Large intestine (tissue), 3 donors: ENCODE measurements at regions not wholly inside any gene's neighbourhood (a gene's known extent, or its start where the extent isn't known, plus 50 kb on each side); places are given as distances from the start of the nearest gene placed in this dataset.
A peak's percentile ranks its signal among the peaks of the same experiment; 100 is the strongest.
"Not testable (repeated sequence)": the region's sequence is repeated elsewhere in the genome, so short reads cannot be mapped to it uniquely, and the experiment has no call there.

Source experiments
- DNase-seq, 2 donors: peaks; one replicate each; pipeline versions ENCODE4 v3.0.0 to v3.0.0-alpha.2; 2013
- H3K27ac ChIP-seq: one replicate; pipeline ENCODE4 v1.5.1; 2013; ENCODE audit warnings: low read length
- H3K27me3 ChIP-seq: 2 replicates; pipeline ENCODE4 v1.6.1; 2013; ENCODE audit warnings: low read length; ENCODE audit not compliant: control insufficient read depth, insufficient read depth
- H3K36me3 ChIP-seq: 2 replicates; pipeline ENCODE4 v1.6.1; 2013; ENCODE audit warnings: low read length; ENCODE audit not compliant: control insufficient read depth, insufficient read depth
- H3K4me1 ChIP-seq: one replicate; pipeline ENCODE4 v1.6.1; 2013; ENCODE audit warnings: low read length; ENCODE audit not compliant: control insufficient read depth, insufficient read depth
- H3K4me3 ChIP-seq: one replicate; pipeline ENCODE4 v1.5.1; 2013; ENCODE audit warnings: low read length
- H3K9me3 ChIP-seq: one replicate; pipeline ENCODE4 v1.6.1; 2013; ENCODE audit warnings: mild to moderate bottlenecking, low read depth, low read length, moderate library complexity; ENCODE audit not compliant: control insufficient read depth
- WGBS: methylation state at CpG from one replicate; pipeline ENCODE4 v1.1.5; 2013; ENCODE audit warnings: low lambda C conversion rate; ENCODE audit not compliant: insufficient coverage; 5-methylcytosine and 5-hydroxymethylcytosine counted together

GRCh38 chr2:138306626-138307025, 194.9 kb upstream of the SPOPL start:
- no peaks in the 10 kb centered on the region for H3K27me3 ChIP-seq
- no peaks in the 10 kb centered on the region for H3K4me1 ChIP-seq
- no peak overlapping the region for H3K27ac ChIP-seq
- H3K36me3 ChIP-seq: no peaks in the 10 kb centered on the region
- no peak for DNase-seq
- H3K9me3 ChIP-seq: no peaks in the 10 kb centered on the region
- no peak overlapping the region for H3K4me3 ChIP-seq
- 100% methylated on average over 2 of the region's 3 CpGs for WGBS

GRCh38 chr2:138307099-138307498, 194.5 kb upstream of the SPOPL start:
- H3K9me3 ChIP-seq: no peaks in the 10 kb centered on the region
- no peaks in the 10 kb centered on the region for H3K27me3 ChIP-seq
- no peak for DNase-seq
- H3K4me1 ChIP-seq: no peaks in the 10 kb centered on the region
- H3K36me3 ChIP-seq: no peaks in the 10 kb centered on the region
- no CpG with 5 or more reads among the region's 1 CpG for WGBS
- H3K4me3 ChIP-seq: no peak overlapping the region
- no peak overlapping the region for H3K27ac ChIP-seq

- H3K27ac ChIP-seq: no peak overlapping the region
- WGBS: 100% methylated on average over 1 of the region's 2 CpGs
- no peak overlapping the region for H3K4me3 ChIP-seq
- no peaks in the 10 kb centered on the region for H3K27me3 ChIP-seq
- no peaks in the 10 kb centered on the region for H3K9me3 ChIP-seq
- DNase-seq: no peak
- H3K36me3 ChIP-seq: no peaks in the 10 kb centered on the region
- no peaks in the 10 kb centered on the region for H3K4me1 ChIP-seq
Observed at GRCh38 chr2:138309760-138310159, 191.8 kb upstream of the SPOPL start.

DNA sequence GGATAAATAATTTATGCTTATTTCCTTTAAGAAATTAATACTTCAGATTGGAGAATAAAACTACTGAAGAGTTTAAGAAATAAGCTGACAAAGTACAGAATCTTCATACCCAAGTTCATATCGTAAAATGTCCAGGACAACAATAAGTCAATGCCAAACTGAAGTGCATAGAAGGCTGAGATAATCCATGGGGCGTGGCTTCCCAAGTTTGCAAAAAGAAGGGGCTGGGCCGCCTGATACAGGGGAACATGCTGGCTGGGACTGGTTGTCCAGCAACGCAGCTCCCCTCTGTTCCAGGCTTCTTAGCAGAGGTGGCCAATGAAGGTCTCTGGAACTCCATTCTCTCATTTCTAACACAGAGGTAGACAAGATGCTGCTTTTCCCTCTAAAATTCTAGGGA, 189.5 kb upstream of the SPOPL start:
- Histone ChIP-seq H3K4me1 (no peaks in the 10 kb centered on the region), H3K27me3 (no peaks in the 10 kb centered on the region), H3K27ac (no peak overlapping the region), H3K9me3 (no peaks in the 10 kb centered on the region), H3K36me3 (no peaks in the 10 kb centered on the region), H3K4me3 (no peak overlapping the region)
- WGBS: 36% methylated on average over 1 of the region's 4 CpGs
- no peak for DNase-seq

GRCh38 chr2:138315619-138316018, 186.0 kb upstream of the SPOPL start:
- not testable (repeated sequence) for H3K9me3 ChIP-seq, DNase-seq, H3K4me3 ChIP-seq, H3K27ac ChIP-seq, H3K27me3 ChIP-seq, H3K4me1 ChIP-seq, H3K36me3 ChIP-seq

DNA sequence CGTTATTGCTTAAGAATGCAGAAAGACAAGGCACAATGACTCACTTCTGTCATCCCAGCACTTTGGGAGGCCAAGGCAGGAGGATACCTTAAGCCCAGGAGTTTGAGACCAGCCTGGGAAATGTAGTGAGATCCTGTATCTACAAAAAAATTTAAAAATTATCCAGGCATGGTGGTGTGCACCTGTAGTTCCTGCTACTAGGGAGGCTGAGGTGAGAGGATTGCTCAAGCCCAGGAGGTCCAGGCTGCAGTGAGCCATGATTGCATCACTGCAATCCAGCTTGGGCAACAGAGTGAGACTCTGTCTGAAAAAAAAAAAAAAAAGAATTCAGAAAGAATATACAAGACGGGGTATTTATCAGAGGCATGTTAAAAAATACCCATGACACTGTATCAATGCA, 182.0 kb upstream of the SPOPL start:
- H3K9me3 ChIP-seq: no peaks in the 10 kb centered on the region
- WGBS: 100% methylated on average over 1 of the region's 2 CpGs

DNA sequence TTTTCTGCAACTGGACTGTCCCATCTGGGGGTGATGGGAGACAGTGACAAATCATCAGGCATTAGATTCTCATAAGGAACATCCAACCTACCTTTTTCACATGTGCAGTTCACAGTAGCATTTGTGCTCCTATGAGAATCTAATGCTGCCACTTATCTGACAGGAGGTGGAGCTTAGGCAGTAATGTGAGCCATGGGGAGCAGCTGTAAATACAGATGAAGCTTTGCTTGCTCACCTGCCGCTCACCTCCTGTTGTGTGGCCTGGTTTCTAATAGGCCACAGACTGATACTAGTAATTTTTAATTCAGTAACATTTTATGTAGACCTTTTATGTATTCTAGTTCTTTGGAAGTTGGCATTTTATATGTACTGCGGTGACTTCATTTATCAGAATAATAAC, 180.1 kb upstream of the SPOPL start:
- no CpG with 5 or more reads among the region's 2 CpGs for WGBS
- no peak overlapping the region for H3K4me3 ChIP-seq
- DNase-seq: peak in 1 of 2 donors; percentile 7
- no peaks in the 10 kb centered on the region for H3K27me3 ChIP-seq
- H3K9me3 ChIP-seq: no peaks in the 10 kb centered on the region
- no peak overlapping the region for H3K27ac ChIP-seq
- H3K4me1 ChIP-seq: no peaks in the 10 kb centered on the region
- no peaks in the 10 kb centered on the region for H3K36me3 ChIP-seq

More for the DNA sequence above, 182.0 kb upstream of the SPOPL start:
- no peak overlapping the region for H3K27ac ChIP-seq
- H3K36me3 ChIP-seq: no peaks in the 10 kb centered on the region
- H3K4me3 ChIP-seq: no peak overlapping the region
- no peaks in the 10 kb centered on the region for H3K4me1 ChIP-seq
- no peaks in the 10 kb centered on the region for H3K27me3 ChIP-seq
- DNase-seq: no peak

- no CpG with 5 or more reads among the region's 2 CpGs for WGBS
- H3K36me3 ChIP-seq: no peaks in the 10 kb centered on the region
- no peak overlapping the region for H3K4me3 ChIP-seq
- H3K27ac ChIP-seq: no peak overlapping the region
- no peaks in the 10 kb centered on the region for H3K9me3 ChIP-seq
- no peak for DNase-seq
- no peaks in the 10 kb centered on the region for H3K4me1 ChIP-seq
- H3K27me3 ChIP-seq: no peaks in the 10 kb centered on the region
Observed at GRCh38 chr2:138323382-138324067, 178.0 kb upstream of the SPOPL start.

GRCh38 chr2:138324068-138324771, 177.3 kb upstream of the SPOPL start:
- 88% methylated on average over 1 of the region's 3 CpGs for WGBS
- H3K27me3 ChIP-seq: no peaks in the 10 kb centered on the region
- DNase-seq: no peak
- H3K27ac ChIP-seq: no peak overlapping the region
- no peaks in the 10 kb centered on the region for H3K9me3 ChIP-seq
- no peaks in the 10 kb centered on the region for H3K36me3 ChIP-seq
- no peaks in the 10 kb centered on the region for H3K4me1 ChIP-seq
- H3K4me3 ChIP-seq: no peak overlapping the region

DNA sequence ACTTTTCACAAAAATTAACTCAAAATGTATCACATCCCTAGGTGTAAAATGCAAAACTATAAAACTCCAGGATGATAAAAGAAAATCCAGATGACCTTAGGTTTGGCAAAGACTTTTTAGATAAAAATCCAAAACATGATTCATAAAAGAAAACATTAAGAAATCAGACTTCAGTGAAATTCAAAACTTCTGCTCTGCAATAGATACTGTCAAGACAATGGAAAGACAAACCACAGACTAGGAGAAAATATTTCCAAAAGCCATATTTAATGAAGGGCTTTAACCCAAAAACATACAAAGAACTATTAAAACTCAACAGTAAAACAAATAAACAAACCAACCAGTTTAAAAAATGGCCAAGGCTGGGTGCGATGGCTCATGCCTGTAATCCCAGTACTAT, 173.6 kb upstream of the SPOPL start:
- Histone ChIP-seq H3K27me3 (no peaks in the 10 kb centered on the region), H3K4me3 (no peak overlapping the region), H3K9me3 (no peaks in the 10 kb centered on the region), H3K27ac (no peak overlapping the region), H3K4me1 (no peaks in the 10 kb centered on the region), H3K36me3 (no peaks in the 10 kb centered on the region)
- DNase-seq: no peak
- no CpG with 5 or more reads among the region's 1 CpG for WGBS

DNA sequence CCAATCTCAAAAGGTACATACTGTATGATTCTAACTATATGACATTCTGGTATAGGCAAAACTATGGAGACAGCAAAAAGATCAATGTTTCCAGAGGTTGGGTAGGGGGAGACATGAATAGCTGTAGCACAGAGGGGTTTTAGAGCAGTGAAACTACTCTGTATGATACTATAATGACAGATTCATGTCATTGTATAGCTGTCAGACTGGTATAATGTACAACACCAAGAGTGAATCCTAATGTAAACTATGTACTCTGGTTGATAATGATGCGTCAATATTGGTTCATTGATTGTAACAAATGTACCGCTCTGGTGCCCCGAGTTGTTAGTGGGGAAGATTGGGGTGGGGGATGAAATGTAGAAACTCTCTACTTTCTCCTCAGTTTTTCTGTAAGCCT, 172.4 kb upstream of the SPOPL start:
- WGBS: no CpG with 5 or more reads among the region's 3 CpGs
- Histone ChIP-seq H3K36me3 (no peaks in the 10 kb centered on the region), H3K9me3 (no peaks in the 10 kb centered on the region), H3K27me3 (no peaks in the 10 kb centered on the region), H3K4me3 (no peak overlapping the region), H3K27ac (no peak overlapping the region), H3K4me1 (no peaks in the 10 kb centered on the region)
- no peak for DNase-seq
